ENCODE measurements at regions not wholly inside any gene's neighbourhood (a gene's known extent, or its start where the extent isn't known, plus 50 kb on each side); places are given as distances from the start of the nearest gene placed in this dataset.

DNA sequence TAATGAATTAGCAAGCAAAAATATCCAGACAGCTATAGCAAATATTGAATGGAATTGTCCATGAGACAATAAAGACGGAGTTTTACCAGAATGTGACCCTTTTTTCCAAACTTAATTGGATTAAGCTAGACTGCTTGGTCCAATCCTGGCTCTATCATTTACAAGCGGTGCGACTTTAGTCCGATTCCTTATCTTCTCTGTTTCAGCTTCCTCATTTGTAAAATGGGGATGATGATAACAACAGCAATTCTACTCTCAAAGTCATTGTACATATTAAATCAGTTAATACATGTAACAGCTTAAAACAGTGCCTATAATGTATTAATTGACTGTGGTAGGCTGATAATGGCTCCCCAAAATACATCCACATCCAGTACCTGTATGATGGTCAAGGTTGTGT is 62.1 kb upstream of the CRBN start:
- no peak for DNase-seq (ENCODE audit: low spot score)

DNA sequence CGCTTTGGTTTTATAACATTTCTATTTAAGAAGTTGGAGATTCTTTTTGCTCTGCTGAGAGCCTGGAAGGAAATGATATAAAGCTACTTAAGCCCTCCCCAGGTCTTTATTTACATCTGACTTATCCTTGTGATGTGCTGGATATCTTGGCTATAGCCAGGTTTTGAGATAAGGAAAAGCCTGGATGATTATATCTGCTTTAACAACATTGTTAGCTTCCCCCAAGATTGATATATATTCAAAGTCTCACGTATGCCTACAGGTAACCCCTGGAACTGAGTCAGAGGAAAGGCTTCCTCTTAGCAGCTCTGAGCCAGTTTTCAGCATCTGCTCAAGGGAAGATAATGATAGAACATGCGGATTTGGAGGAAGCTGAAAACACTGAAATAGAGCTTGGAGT is 61.5 kb upstream of the CRBN start:
- DNase-seq (ENCODE audit: low spot score): no peak

DNA sequence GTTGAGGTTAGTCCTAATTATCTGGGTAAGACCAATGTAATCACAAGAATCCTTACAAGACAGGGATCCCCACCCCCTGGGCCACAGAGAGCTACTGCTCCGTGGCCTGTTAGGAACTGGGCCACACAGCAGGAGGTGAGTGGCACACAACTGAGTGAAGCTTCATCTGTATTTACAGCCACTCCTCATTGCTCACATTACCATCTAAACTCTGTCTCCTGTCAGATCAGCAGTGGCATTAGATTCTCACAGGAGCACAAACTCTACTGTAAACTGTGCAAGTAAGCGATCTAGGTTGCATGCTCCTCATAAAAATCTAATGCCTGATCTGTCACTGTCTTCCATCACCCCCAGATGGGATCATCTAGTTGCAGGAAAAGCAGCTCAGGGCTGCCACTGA is 58.5 kb upstream of the CRBN start:
- DNase-seq (ENCODE audit: low spot score): no peak

DNA sequence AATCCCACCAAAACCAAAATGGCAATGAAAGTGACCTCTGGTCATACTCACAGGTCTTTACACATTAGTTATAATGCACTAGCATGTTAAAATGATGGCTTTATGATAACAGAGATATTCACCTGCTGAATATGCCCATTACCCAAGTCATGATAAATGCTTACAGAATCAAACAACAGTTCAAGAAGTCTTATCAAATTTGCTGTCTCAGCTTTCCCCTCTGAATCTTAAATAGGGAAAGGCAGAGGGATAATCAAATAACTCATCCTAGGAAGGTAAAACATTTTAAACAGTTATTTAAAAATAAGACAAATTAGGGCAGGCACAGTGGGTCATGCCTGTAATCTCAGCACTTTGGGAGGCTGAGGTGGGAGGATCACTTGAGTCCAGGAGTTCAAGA is 52.8 kb upstream of the CRBN start:
- DNase-seq (ENCODE audit: low spot score): no peak
